ENCODE measurements at regions not wholly inside any gene's neighbourhood (a gene's known extent, or its start where the extent isn't known, plus 50 kb on each side); places are given as distances from the start of the nearest gene placed in this dataset.

DNA sequence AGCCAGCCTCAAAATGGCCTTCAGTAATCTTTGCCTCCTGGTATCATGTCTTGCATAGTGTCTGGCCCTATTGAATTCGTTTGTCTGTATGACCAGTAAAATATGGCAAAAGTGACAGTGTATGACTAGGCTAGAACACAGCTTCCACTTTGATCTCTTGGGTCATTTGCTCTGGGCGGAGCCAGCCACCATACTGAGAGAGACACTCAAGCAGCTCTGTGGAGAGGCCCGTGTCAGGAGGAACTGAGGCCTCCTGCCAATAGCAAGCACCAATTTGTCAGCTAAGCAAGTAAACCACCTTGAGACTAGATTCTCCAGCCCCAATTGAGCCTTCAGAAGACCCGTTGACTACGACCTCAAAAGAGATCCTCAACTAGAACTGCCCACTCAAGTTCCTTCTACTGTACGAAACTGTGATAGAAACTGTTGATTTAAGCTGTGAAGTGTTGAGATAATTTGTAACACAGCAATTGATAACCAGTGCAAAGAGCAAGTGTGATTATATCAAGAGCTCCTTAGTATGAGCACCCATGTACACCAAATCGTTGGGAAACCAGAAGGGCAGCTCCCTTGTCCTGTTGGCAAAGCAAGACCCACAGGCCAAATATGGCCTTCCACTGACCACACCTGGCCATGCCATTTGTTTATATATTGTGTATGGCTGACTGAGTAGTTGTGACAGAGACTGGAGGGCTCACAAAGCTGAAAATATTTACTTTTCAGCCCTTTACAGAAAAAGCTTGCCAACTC, 52.7 kb upstream of the SERBP1 start:
- H3K4me3 ChIP-seq (ENCODE audit: control insufficient read depth in 2 of 3, extremely low read depth in 1 of 3, insufficient read depth in 2 of 3, low read depth in 1 of 3, low read length in 3 of 3): no peak overlapping the region
- FAIRE-seq: no peak
- TF ChIP-seq EZH2 (IDR thresholded peaks at IDR 0.05; ENCODE audit: low read length): no peak
- TF ChIP-seq, protein P1, sequence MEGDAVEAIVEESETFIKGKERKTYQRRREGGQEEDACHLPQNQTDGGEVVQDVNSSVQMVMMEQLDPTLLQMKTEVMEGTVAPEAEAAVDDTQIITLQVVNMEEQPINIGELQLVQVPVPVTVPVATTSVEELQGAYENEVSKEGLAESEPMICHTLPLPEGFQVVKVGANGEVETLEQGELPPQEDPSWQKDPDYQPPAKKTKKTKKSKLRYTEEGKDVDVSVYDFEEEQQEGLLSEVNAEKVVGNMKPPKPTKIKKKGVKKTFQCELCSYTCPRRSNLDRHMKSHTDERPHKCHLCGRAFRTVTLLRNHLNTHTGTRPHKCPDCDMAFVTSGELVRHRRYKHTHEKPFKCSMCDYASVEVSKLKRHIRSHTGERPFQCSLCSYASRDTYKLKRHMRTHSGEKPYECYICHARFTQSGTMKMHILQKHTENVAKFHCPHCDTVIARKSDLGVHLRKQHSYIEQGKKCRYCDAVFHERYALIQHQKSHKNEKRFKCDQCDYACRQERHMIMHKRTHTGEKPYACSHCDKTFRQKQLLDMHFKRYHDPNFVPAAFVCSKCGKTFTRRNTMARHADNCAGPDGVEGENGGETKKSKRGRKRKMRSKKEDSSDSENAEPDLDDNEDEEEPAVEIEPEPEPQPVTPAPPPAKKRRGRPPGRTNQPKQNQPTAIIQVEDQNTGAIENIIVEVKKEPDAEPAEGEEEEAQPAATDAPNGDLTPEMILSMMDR (optimal IDR thresholded peaks at IDR 0.05 in 1 of 3, IDR thresholded peaks at IDR 0.05 in 1 of 3, conservative IDR thresholded peaks at IDR 0.05 in 1 of 3; ENCODE audit: extremely low read depth in 1 of 3, insufficient read depth in 2 of 3, low read length in 3 of 3): no peak
- H3K4me1 ChIP-seq (ENCODE audit: control insufficient read depth, extremely low read depth, insufficient read depth, low read length): no peaks in the 10 kb centered on the region
- H3K4me2 ChIP-seq (ENCODE audit: control insufficient read depth, extremely low read depth, insufficient read depth, low read depth, low read length): no peak overlapping the region
- H3K9me3 ChIP-seq (ENCODE audit: control insufficient read depth, low read depth, low read length): no peaks in the 10 kb centered on the region
- no peaks in the 10 kb centered on the region for H3K79me2 ChIP-seq (ENCODE audit: control insufficient read depth, insufficient read depth, low read length)
- no peak for DNase-seq (ENCODE audit: low read depth, low spot score)
- no peaks in the 10 kb centered on the region for H3K36me3 ChIP-seq (ENCODE audit: control insufficient read depth in 2 of 2, extremely low read depth in 1 of 2, insufficient read depth in 2 of 2, low read length in 2 of 2)
- no peak overlapping the region for H3K27ac ChIP-seq (ENCODE audit: control insufficient read depth, insufficient read depth, low read length)
- no peaks in the 10 kb centered on the region for H3K9me1 ChIP-seq (ENCODE audit: control insufficient read depth, extremely low read depth, insufficient read depth, low read length)
- H3K27me3 ChIP-seq (ENCODE audit: control insufficient read depth, extremely low read depth, insufficient read depth, low read length): no peaks in the 10 kb centered on the region
- H2AFZ ChIP-seq (ENCODE audit: control insufficient read depth, low read length): no peak overlapping the region
- dilution Hi-C loops (cut with MboI; ENCODE audit: extremely low pct_ligation_motif_present, low sequenced_read_pairs): no loop called here
- no peaks in the 10 kb centered on the region for H4K20me1 ChIP-seq (ENCODE audit: control insufficient read depth, extremely low read depth, insufficient read depth, low read length)
- H3K9ac ChIP-seq (ENCODE audit: control insufficient read depth, extremely low read depth, insufficient read depth, low read length): no peak overlapping the region

DNA sequence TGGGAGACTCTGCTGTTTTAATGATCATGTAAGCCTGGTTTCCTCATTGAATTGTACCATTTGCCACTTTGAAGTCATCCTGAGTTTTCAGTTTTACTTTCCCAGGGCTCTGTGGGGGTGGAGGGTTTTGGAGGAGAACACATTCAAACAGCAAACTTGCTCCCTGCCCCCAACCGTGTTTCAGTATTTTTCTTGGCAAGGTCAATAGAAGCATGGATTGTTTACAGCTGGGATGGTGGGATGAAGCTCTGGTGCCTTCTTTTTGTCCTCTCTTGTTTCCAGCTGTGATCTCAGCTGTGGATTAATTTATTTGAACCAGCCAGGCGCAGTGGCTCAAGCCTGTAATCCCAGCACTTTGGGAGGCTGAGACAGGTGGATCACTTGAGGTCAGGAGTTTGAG, 54.3 kb upstream of the SERBP1 start:
- dilution Hi-C loops (cut with MboI; ENCODE audit: extremely low pct_ligation_motif_present, low sequenced_read_pairs): no loop called here
- TF ChIP-seq, protein P1 (optimal IDR thresholded peaks at IDR 0.05 in 1 of 3, IDR thresholded peaks at IDR 0.05 in 1 of 3, conservative IDR thresholded peaks at IDR 0.05 in 1 of 3; ENCODE audit: extremely low read depth in 1 of 3, insufficient read depth in 2 of 3, low read length in 3 of 3): no peak
- no peak for TF ChIP-seq EZH2 (IDR thresholded peaks at IDR 0.05; ENCODE audit: low read length)
- FAIRE-seq: no peak

More for the DNA sequence above, 54.3 kb upstream of the SERBP1 start:
- Histone ChIP-seq H3K9me1 (ENCODE audit: control insufficient read depth, extremely low read depth, insufficient read depth, low read length) (no peaks in the 10 kb centered on the region), H3K36me3 (ENCODE audit: control insufficient read depth in 2 of 2, extremely low read depth in 1 of 2, insufficient read depth in 2 of 2, low read length in 2 of 2) (no peaks in the 10 kb centered on the region), H3K79me2 (ENCODE audit: control insufficient read depth, insufficient read depth, low read length) (no peaks in the 10 kb centered on the region), H3K9ac (ENCODE audit: control insufficient read depth, extremely low read depth, insufficient read depth, low read length) (no peak overlapping the region), H2AFZ (ENCODE audit: control insufficient read depth, low read length) (no peak overlapping the region), H4K20me1 (ENCODE audit: control insufficient read depth, extremely low read depth, insufficient read depth, low read length) (no peaks in the 10 kb centered on the region), H3K4me1 (ENCODE audit: control insufficient read depth, extremely low read depth, insufficient read depth, low read length) (no peaks in the 10 kb centered on the region), H3K4me3 (ENCODE audit: control insufficient read depth in 2 of 3, extremely low read depth in 1 of 3, insufficient read depth in 2 of 3, low read depth in 1 of 3, low read length in 3 of 3) (no peak overlapping the region), H3K27me3 (ENCODE audit: control insufficient read depth, extremely low read depth, insufficient read depth, low read length) (no peaks in the 10 kb centered on the region), H3K27ac (ENCODE audit: control insufficient read depth, insufficient read depth, low read length) (no peak overlapping the region), H3K9me3 (ENCODE audit: control insufficient read depth, low read depth, low read length) (no peaks in the 10 kb centered on the region), H3K4me2 (ENCODE audit: control insufficient read depth, extremely low read depth, insufficient read depth, low read depth, low read length) (no peak overlapping the region)
- no peak for DNase-seq (ENCODE audit: low read depth, low spot score)

Data from keratinocyte (primary cell).